ENCODE measurements at regions not wholly inside any gene's neighbourhood (a gene's known extent, or its start where the extent isn't known, plus 50 kb on each side); places are given as distances from the start of the nearest gene placed in this dataset.
A peak's percentile ranks its signal among the peaks of the same experiment; 100 is the strongest.

DNA sequence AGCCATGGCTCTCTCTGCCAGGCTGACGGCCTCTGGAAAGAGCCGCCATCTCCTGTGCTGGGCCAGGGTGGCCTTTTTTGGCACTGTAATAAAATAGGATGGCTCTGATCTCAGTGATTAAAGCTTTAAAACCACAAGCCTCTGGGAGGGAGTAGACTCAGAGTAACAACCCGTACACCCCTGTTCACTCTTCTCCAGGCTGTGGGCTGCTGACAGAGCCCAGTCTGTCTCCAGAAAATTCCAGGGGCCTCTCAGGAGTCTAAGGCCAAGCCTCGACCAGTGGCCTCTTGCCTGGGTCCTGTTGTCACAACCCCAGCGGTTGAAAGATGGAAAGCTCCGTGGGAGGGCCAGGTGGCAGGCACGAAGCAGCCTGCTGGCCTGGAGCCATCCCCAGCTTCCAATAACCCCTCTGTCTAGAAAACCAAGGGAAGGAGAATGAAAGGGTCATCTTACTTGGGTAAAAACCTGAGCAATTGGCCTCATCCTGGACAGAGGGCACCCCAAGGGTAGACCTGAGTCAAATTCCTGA lies 286.7 kb upstream of the ZNF462 start:
- TF ChIP-seq, protein P1, sequence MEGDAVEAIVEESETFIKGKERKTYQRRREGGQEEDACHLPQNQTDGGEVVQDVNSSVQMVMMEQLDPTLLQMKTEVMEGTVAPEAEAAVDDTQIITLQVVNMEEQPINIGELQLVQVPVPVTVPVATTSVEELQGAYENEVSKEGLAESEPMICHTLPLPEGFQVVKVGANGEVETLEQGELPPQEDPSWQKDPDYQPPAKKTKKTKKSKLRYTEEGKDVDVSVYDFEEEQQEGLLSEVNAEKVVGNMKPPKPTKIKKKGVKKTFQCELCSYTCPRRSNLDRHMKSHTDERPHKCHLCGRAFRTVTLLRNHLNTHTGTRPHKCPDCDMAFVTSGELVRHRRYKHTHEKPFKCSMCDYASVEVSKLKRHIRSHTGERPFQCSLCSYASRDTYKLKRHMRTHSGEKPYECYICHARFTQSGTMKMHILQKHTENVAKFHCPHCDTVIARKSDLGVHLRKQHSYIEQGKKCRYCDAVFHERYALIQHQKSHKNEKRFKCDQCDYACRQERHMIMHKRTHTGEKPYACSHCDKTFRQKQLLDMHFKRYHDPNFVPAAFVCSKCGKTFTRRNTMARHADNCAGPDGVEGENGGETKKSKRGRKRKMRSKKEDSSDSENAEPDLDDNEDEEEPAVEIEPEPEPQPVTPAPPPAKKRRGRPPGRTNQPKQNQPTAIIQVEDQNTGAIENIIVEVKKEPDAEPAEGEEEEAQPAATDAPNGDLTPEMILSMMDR (conservative IDR thresholded peaks at IDR 0.05; ENCODE audit: low read length), result no peak
- no peak for TF ChIP-seq EZH2phosphoT487 (IDR thresholded peaks at IDR 0.05; ENCODE audit: borderline replicate concordance)
- H3K9me3 ChIP-seq (ENCODE audit: insufficient read depth, low read depth, low read length), result peaks cover 28% of the 10 kb centered on the region; the same call in 1 of the 2 replicates
- H3K4me3 ChIP-seq (ENCODE audit: low read length, poor library complexity, severe bottlenecking), result no peak overlapping the region
- no peak overlapping the region for H3K9ac ChIP-seq (ENCODE audit: low read depth, low read length, poor library complexity, severe bottlenecking)
- no peaks in the 10 kb centered on the region; the same call in 1 of the 2 replicates for H3K36me3 ChIP-seq (ENCODE audit: insufficient read depth, low read length)
- no peaks in the 10 kb centered on the region for H3F3A ChIP-seq (ENCODE audit: low read depth)
- H2AFZ ChIP-seq (ENCODE audit: low read length), result no peak overlapping the region
- H4K20me1 ChIP-seq (ENCODE audit: insufficient read depth, low read length, poor library complexity, severe bottlenecking), result no peaks in the 10 kb centered on the region
- no peaks in the 10 kb centered on the region for H3K9me2 ChIP-seq (replicated peaks; ENCODE audit: low read depth, low read length)
- no peaks in the 10 kb centered on the region for H3K27me3 ChIP-seq (ENCODE audit: insufficient read depth, low read length, poor library complexity, severe bottlenecking)
- peaks cover 44% of the 10 kb centered on the region for H3K4me1 ChIP-seq (ENCODE audit: insufficient read depth, low read length, poor library complexity, severe bottlenecking)
- no peaks in the 10 kb centered on the region for H3K79me2 ChIP-seq (ENCODE audit: insufficient read depth, low read length)
- H3K4me2 ChIP-seq (ENCODE audit: low read depth, low read length, poor library complexity, severe bottlenecking), result peak overlapping the region; percentile 30

- H3K27me3 ChIP-seq (ENCODE audit: insufficient read depth, low read length, poor library complexity, severe bottlenecking), result no peaks in the 10 kb centered on the region
- no peak overlapping the region for H2AFZ ChIP-seq (ENCODE audit: low read length)
- TF ChIP-seq, protein P1 (conservative IDR thresholded peaks at IDR 0.05; ENCODE audit: low read length), result no peak
- TF ChIP-seq EZH2phosphoT487 (IDR thresholded peaks at IDR 0.05; ENCODE audit: borderline replicate concordance), result no peak
Measured at GRCh38 chr9:106577121-106577520, 285.8 kb upstream of the ZNF462 start.

GRCh38 chr9:106580546-106580945 lies 282.4 kb upstream of the ZNF462 start:
- Histone ChIP-seq H3K4me2 (ENCODE audit: low read depth, low read length, poor library complexity, severe bottlenecking) (peak overlapping the region; percentile 60), H3K27me3 (ENCODE audit: insufficient read depth, low read length, poor library complexity, severe bottlenecking) (no peaks in the 10 kb centered on the region), H3K4me3 (ENCODE audit: low read length, poor library complexity, severe bottlenecking) (peak overlapping the region; percentile 45), H3K36me3 (ENCODE audit: insufficient read depth, low read length) (no peaks in the 10 kb centered on the region; the same call in 1 of the 2 replicates), H4K20me1 (ENCODE audit: insufficient read depth, low read length, poor library complexity, severe bottlenecking) (no peaks in the 10 kb centered on the region), H2AFZ (ENCODE audit: low read length) (no peak overlapping the region; the same call in 1 of the 2 replicates), H3K9me3 (ENCODE audit: insufficient read depth, low read depth, low read length) (peaks cover 18% of the 10 kb centered on the region; the same call in 1 of the 2 replicates), H3K9me2 (replicated peaks; ENCODE audit: low read depth, low read length) (no peaks in the 10 kb centered on the region), H3K79me2 (ENCODE audit: insufficient read depth, low read length) (no peaks in the 10 kb centered on the region), H3K9ac (ENCODE audit: low read depth, low read length, poor library complexity, severe bottlenecking) (no peak overlapping the region), H3K4me1 (ENCODE audit: insufficient read depth, low read length, poor library complexity, severe bottlenecking) (peaks cover 56% of the 10 kb centered on the region), H3F3A (ENCODE audit: low read depth) (no peaks in the 10 kb centered on the region)
- no peak for TF ChIP-seq EZH2phosphoT487 (IDR thresholded peaks at IDR 0.05; ENCODE audit: borderline replicate concordance)
- TF ChIP-seq, protein P1 (conservative IDR thresholded peaks at IDR 0.05; ENCODE audit: low read length), result no peak

More at GRCh38 chr9:106577121-106577520, 285.8 kb upstream of the ZNF462 start:
- H4K20me1 ChIP-seq (ENCODE audit: insufficient read depth, low read length, poor library complexity, severe bottlenecking), result no peaks in the 10 kb centered on the region
- no peak overlapping the region for H3K4me3 ChIP-seq (ENCODE audit: low read length, poor library complexity, severe bottlenecking)
- no peaks in the 10 kb centered on the region for H3K79me2 ChIP-seq (ENCODE audit: insufficient read depth, low read length)
- no peaks in the 10 kb centered on the region; the same call in 1 of the 2 replicates for H3K36me3 ChIP-seq (ENCODE audit: insufficient read depth, low read length)
- peaks cover 50% of the 10 kb centered on the region for H3K4me1 ChIP-seq (ENCODE audit: insufficient read depth, low read length, poor library complexity, severe bottlenecking)
- H3K9me3 ChIP-seq (ENCODE audit: insufficient read depth, low read depth, low read length), result peaks cover 23% of the 10 kb centered on the region; the same call in 1 of the 2 replicates
- no peak overlapping the region for H3K4me2 ChIP-seq (ENCODE audit: low read depth, low read length, poor library complexity, severe bottlenecking)
- H3K9me2 ChIP-seq (replicated peaks; ENCODE audit: low read depth, low read length), result no peaks in the 10 kb centered on the region
- H3K9ac ChIP-seq (ENCODE audit: low read depth, low read length, poor library complexity, severe bottlenecking), result no peak overlapping the region
- H3F3A ChIP-seq (ENCODE audit: low read depth), result no peaks in the 10 kb centered on the region

Data from Loucy (cell line).